AG10803 (cell line): ENCODE measurements at regions not wholly inside any gene's neighbourhood (a gene's known extent, or its start where the extent isn't known, plus 50 kb on each side); places are given as distances from the start of the nearest gene placed in this dataset.

Experiments used
- DNase-seq: peaks from one replicate; pipeline ENCODE4 v3.0.0; 2010; ENCODE audit warnings: low read depth
- H3K4me3 ChIP-seq: 2 replicates; pipeline ENCODE4 v1.5.1; 2011; ENCODE audit warnings: mild to moderate bottlenecking, low read length, control low read depth
- CTCF ChIP-seq: conservative IDR thresholded peaks from 2 replicates; pipeline ENCODE4 v1.5.1; 2011; ENCODE audit warnings: mild to moderate bottlenecking, low read length, control low read depth, inconsistent platforms

DNA sequence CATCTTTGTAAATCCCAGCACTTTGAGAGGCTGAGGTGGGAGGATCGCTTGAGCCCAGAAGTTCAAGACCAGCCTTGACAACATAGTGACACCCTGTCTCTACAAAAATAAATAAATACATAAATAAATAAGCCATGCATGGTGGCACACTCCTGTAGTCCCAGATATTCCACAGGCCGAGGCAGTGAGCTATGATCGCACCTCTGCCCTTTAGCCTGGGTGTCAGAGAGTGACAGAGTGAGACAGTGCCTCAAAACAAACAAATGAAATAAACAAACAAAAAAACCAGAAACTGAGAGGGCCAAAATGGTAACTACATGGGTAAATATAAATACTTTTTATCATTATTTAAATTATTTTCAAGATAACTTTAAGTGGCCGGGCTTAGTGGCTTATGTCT lies 445.4 kb downstream of the ZIC1 start:
- H3K4me3 ChIP-seq, result no peak overlapping the region
- DNase-seq, result no peak
- no peak for TF ChIP-seq CTCF

DNA sequence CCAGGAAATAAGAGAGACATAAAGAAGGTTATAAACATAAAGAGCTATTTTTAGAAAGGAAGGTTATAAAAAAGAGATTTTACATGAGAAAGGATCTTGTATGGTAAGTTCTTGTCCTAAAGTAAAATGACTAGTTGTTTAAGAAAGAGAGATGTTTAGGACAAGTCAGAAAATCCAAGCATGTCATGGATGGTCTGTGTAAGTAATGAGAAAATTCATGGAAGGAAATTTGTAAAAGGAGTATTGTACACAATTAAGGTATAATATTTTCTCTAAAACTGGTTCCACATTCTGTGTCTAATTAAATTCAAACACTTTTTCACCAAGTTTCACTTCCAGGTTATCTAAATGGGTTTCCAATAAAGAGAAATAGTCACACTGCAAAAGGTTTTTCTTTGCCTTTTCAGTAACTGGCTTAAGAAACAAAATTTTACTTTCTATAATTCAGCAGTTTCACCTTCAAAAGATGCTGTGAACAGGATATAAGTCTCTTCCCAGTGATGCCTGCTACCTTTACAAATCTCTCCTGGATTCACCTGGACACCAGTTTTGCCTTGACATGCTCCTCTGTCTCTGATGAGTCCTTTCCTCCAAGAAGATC lies 455.7 kb downstream of the ZIC1 start:
- no peak for DNase-seq
- TF ChIP-seq CTCF, result no peak

DNA sequence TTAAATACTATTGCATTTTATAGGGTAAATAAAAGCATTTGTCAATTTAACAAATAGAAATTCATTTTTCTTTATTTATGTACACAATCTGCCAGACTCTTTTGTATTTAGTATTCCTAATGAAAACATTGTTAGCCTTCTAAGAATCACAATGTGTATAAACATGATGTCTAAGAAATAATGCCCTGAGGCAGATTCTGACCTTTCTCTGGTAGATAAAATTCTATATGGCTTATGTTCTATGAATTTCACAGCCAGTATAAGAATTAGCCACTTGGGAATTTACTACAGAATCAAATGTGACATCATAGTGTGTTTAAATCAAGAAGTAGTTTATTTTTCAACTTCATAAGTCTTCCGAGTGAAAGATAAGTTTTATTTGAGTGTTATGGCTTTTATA lies 457.4 kb downstream of the ZIC1 start:
- TF ChIP-seq CTCF, result no peak
- DNase-seq, result no peak

More for the DNA sequence above, 455.7 kb downstream of the ZIC1 start:
- no peak overlapping the region for H3K4me3 ChIP-seq

GRCh38 chr3:147872568-147872967 lies 463.4 kb downstream of the ZIC1 start:
- no peak for DNase-seq
- TF ChIP-seq CTCF, result no peak
- H3K4me3 ChIP-seq, result no peak overlapping the region

More for the DNA sequence above, 457.4 kb downstream of the ZIC1 start:
- no peak overlapping the region for H3K4me3 ChIP-seq

GRCh38 chr3:147875498-147875897 lies 466.3 kb downstream of the ZIC1 start:
- H3K4me3 ChIP-seq, result no peak overlapping the region
- no peak for TF ChIP-seq CTCF
- DNase-seq, result no peak

- DNase-seq, result no peak
- TF ChIP-seq CTCF, result no peak
- H3K4me3 ChIP-seq, result no peak overlapping the region
Measured at GRCh38 chr3:147881933-147882332, 472.8 kb downstream of the ZIC1 start.

DNA sequence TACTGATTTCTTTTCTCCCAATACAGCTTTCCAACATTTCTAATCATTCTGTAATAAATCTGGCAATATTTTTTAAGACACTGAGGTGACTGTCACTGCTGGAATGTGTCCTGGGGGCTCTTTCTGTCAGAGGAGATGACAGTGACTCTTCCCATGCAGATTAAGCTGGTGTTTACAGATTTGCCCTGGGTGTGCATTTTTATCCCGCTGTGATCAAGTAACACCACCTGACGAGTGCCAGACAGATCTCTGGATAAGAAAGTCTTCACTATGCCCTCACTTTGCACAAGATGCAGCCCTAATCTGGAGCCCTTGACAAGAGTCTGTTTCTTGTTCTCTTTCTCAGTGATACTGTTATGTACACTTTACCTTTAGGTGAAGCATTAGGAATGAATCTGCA lies 477.7 kb downstream of the ZIC1 start:
- no peak overlapping the region for H3K4me3 ChIP-seq
- no peak for DNase-seq
- no peak for TF ChIP-seq CTCF
